Ascending aorta (tissue), 2 donors: ENCODE measurements at regions not wholly inside any gene's neighbourhood (a gene's known extent, or its start where the extent isn't known, plus 50 kb on each side); places are given as distances from the start of the nearest gene placed in this dataset.

Experiments used
- DNase-seq, 2 donors: peaks; one replicate each; pipeline ENCODE4 v3.0.0-alpha.2; 2019; ENCODE audit warnings: low spot score in 2 of 2
- H3K27ac ChIP-seq, 2 donors: fragments of 200-600 bp; sonication (generic); one replicate each; pipeline ENCODE4 v1.5.1; 2016 to 2017; ENCODE audit warnings: mild to moderate bottlenecking in 1 of 2
- H3K27me3 ChIP-seq: fragments of 200-600 bp; sonication (generic); one replicate; pipeline ENCODE4 v1.5.1; 2017
- H3K36me3 ChIP-seq, 2 donors: fragments of 200-600 bp; sonication (generic); one replicate each; pipeline ENCODE4 v1.5.1; 2016
- H3K4me1 ChIP-seq, 2 donors: fragments of 200-600 bp; sonication (generic); one replicate each; pipeline ENCODE4 v1.5.1; 2016 to 2017; ENCODE audit warnings: mild to moderate bottlenecking in 1 of 2
- H3K4me3 ChIP-seq, 2 donors: fragments of 200-600 bp; sonication (generic); one replicate each; pipeline ENCODE4 v1.5.1; 2016 to 2017; ENCODE audit warnings: mild to moderate bottlenecking in 1 of 2
- H3K9me3 ChIP-seq, 2 donors: fragments of 200-600 bp; sonication (generic); one replicate each; pipeline ENCODE4 v1.5.1; 2016
- intact Hi-C: fragments of 100-400 bp; cut with DNase I; formaldehyde crosslinking; loops from one replicate; pipeline ENCODE4 v1.15.1; 2023
- TF ChIP-seq, protein P1 (sequence below), 3 experiments: fragments of 200-600 bp in 2 of 3; fragments of 450-650 bp in 1 of 3; sonication (generic) in 2 of 3; IDR thresholded peaks; one replicate each; pipeline ENCODE4 v1.5.1; 2016 to 2019; ENCODE audit warnings: antibody characterized with exemption in 3 of 3, mild to moderate bottlenecking in 1 of 3, moderate library complexity in 1 of 3

DNA sequence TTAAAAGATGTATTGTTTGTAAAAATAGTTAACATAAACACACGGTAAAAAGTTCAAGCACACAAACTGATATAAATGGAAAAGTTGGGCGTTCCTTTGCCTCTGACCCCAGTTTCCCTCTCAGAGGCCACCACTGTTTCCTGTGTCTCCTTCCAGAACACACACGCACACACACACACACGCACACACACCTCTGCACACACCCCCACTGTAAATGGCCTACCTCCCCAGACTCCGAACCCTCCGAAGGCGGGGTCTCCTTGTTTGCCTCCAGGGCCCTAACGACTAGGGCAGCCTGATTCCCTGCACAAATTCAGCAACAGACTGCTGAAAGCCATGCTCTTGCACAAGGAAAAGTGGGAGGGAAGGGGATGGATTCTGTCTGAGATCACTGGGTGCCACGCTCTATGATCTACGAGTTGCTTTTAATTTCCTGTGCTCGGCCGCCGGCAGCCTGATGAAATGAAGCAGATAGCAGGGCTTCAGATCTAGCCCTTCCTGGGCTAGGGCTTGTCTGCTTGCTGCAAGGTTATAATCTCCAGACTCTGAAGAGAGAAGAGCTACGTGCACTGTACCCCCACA is 184.0 kb upstream of the IL12B start:
- intact Hi-C loops, result no loop called here
- no peaks in the 10 kb centered on the region for H3K36me3 ChIP-seq
- no peak for DNase-seq
- no peak overlapping the region for H3K4me3 ChIP-seq
- TF ChIP-seq, protein P1, sequence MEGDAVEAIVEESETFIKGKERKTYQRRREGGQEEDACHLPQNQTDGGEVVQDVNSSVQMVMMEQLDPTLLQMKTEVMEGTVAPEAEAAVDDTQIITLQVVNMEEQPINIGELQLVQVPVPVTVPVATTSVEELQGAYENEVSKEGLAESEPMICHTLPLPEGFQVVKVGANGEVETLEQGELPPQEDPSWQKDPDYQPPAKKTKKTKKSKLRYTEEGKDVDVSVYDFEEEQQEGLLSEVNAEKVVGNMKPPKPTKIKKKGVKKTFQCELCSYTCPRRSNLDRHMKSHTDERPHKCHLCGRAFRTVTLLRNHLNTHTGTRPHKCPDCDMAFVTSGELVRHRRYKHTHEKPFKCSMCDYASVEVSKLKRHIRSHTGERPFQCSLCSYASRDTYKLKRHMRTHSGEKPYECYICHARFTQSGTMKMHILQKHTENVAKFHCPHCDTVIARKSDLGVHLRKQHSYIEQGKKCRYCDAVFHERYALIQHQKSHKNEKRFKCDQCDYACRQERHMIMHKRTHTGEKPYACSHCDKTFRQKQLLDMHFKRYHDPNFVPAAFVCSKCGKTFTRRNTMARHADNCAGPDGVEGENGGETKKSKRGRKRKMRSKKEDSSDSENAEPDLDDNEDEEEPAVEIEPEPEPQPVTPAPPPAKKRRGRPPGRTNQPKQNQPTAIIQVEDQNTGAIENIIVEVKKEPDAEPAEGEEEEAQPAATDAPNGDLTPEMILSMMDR (IDR thresholded peaks at IDR 0.05), result no peak
- H3K27me3 ChIP-seq, result no peaks in the 10 kb centered on the region
- H3K27ac ChIP-seq, result no peak overlapping the region
- peaks cover 0 to 28% of the 10 kb centered on the region in 2 donors for H3K4me1 ChIP-seq
- no peaks in the 10 kb centered on the region for H3K9me3 ChIP-seq

DNA sequence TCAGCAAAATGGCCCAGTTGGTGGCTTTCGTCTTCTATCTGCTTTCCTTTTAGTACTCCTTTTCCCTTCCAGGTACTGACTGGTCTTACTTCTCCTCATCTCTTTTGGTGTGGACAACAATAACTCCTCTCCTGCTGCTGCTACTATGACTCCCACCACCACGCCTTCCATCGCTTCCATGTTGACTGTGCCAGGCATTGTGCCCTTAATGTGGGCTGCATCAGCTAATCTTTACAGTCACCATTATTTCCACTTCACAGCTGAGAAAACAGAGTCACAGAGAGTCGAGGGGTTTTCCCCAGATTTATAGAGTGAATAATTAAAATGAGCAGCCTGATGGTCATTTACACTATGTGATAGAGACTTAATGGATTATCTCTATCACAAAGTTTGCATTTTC is 184.9 kb upstream of the IL12B start:
- TF ChIP-seq, protein P1 (IDR thresholded peaks at IDR 0.05), result no peak
- H3K4me3 ChIP-seq, result no peak overlapping the region
- H3K27me3 ChIP-seq, result no peaks in the 10 kb centered on the region
- no peaks in the 10 kb centered on the region for H3K9me3 ChIP-seq
- H3K36me3 ChIP-seq, result no peaks in the 10 kb centered on the region
- H3K4me1 ChIP-seq, result peaks cover 3 to 29% of the 10 kb centered on the region in 2 donors
- intact Hi-C loops, result loop anchor here (5.0 kb wide), 3 partner anchors 237 to 472 kb away; no protein-coding TSS in a partner anchor
- no peak overlapping the region for H3K27ac ChIP-seq
- DNase-seq, result no peak

DNA sequence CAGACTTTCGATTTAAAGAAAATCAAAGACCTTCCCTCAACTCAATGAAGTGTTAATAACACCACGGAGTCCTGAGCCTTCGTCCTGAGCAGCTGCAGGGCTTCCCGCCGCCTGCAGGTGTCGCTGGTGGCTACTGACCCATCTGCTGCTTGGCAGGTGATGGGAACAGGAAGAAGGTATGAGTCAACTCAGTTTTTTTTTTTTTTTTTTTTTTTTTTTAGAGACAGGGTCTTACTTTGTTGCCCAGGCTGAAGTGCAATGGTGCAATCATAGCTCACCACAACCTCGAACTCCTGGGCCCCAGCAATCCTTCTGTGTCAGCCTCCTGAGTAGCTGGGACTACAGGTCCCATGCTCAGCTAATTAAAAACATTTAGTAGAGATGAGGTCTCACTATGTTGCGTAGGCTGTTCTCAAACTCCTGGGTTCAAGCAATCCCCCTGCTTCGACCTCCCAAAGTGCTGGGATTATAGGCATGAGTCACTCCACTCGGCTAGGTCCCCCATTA is 185.7 kb upstream of the IL12B start:
- Histone ChIP-seq H3K27me3 (no peaks in the 10 kb centered on the region), H3K36me3 (no peaks in the 10 kb centered on the region), H3K9me3 (no peaks in the 10 kb centered on the region), H3K4me3 (no peak overlapping the region), H3K4me1 (peaks cover 3 to 24% of the 10 kb centered on the region in 2 donors), H3K27ac (peak overlapping the region; percentile 84 to 87)
- DNase-seq, result peak; percentile 23 to 80
- TF ChIP-seq, protein P1 (IDR thresholded peaks at IDR 0.05), result peak; percentile 71 to 79 (median 73)
- intact Hi-C loops, result loop anchor here (5.0 kb wide), 3 partner anchors 236 to 471 kb away; no protein-coding TSS in a partner anchor

DNA sequence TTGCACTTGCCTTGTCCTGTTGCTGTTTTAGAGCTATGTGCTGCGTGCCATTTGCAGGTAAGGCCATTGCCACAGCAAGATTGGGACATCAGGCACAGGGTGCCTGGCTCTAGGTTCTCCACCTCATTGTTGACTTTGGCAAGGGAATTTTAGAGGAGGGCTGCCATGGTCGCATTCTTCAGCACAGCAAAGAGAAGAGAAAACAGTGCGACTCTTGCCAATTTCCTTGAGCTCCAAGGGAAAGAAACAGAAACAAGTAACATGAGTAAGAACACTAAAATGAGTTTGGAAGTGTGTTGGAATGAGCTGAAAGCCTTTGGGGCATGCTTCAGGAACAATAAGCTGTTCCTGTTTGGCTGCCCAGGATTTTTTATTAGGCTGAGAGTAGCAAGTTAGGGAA is 188.1 kb upstream of the IL12B start:
- DNase-seq, result peak; percentile 30 to 88
- H3K27ac ChIP-seq, result peak overlapping the region; percentile 84 to 87

DNA sequence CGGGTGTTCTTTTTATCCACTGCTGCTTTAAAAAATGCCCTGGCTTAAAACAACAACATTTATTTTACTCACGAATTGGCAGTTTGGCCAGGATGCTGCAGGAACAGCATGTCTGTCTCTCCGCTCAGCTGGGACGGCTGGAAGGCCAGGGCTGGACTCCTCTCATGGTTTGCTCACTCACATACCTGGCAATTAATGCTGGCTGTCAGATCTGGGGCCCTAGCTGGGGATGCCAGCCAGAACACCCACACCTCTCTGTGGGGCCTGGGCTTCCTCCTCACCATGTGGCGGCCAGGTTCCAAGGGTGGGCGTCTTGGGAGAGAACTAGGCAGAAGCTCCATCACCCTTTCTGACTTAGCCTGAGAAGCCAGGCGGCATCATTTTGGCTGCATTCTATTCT is 189.1 kb upstream of the IL12B start:
- H3K4me3 ChIP-seq, result no peak overlapping the region
- H3K27ac ChIP-seq, result peak overlapping the region; percentile 84 to 87
- DNase-seq, result peak in 1 of 2 donors; percentile 77
- TF ChIP-seq, protein P1 (IDR thresholded peaks at IDR 0.05), result no peak
- H3K9me3 ChIP-seq, result no peaks in the 10 kb centered on the region
- intact Hi-C loops, result loop anchor here (2.0 to 5.0 kb wide), 4 partner anchors 233 to 468 kb away; no protein-coding TSS in a partner anchor
- H3K27me3 ChIP-seq, result no peaks in the 10 kb centered on the region
- H3K36me3 ChIP-seq, result no peaks in the 10 kb centered on the region
- H3K4me1 ChIP-seq, result peaks cover 3 to 24% of the 10 kb centered on the region in 2 donors

More for the DNA sequence above, 188.1 kb upstream of the IL12B start:
- H3K4me3 ChIP-seq, result no peak overlapping the region
- H3K27me3 ChIP-seq, result no peaks in the 10 kb centered on the region
- no peaks in the 10 kb centered on the region for H3K36me3 ChIP-seq
- H3K9me3 ChIP-seq, result no peaks in the 10 kb centered on the region
- intact Hi-C loops, result loop anchor here (1.0 to 5.0 kb wide), 5 partner anchors 234 to 469 kb away; partner anchors contain the start of gene ADRA1B
- TF ChIP-seq, protein P1 (IDR thresholded peaks at IDR 0.05), result no peak
- peaks cover 3 to 24% of the 10 kb centered on the region in 2 donors for H3K4me1 ChIP-seq
